ENCODE measurements at regions not wholly inside any gene's neighbourhood (a gene's known extent, or its start where the extent isn't known, plus 50 kb on each side); places are given as distances from the start of the nearest gene placed in this dataset.

DNA sequence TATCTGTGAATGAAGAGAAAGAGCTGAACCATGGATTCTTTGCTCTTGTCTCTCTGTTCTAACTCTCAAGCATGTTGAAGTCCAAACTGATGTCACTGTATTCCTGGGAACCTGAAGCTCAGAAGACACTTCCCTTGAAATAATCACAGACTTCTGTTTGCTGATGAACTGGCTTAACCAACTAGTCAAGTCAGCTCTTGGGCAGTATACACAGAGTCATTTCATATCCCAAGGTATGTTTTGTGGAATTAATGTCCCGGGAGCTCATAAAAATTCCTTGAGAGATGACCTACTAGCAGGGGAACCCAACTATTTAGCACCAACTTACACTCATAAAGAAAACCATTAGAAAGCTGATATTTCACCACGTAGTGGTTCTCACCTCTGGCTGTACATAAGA, 156.6 kb downstream of the NR4A2 start (continued):
- TF ChIP-seq, protein P1, sequence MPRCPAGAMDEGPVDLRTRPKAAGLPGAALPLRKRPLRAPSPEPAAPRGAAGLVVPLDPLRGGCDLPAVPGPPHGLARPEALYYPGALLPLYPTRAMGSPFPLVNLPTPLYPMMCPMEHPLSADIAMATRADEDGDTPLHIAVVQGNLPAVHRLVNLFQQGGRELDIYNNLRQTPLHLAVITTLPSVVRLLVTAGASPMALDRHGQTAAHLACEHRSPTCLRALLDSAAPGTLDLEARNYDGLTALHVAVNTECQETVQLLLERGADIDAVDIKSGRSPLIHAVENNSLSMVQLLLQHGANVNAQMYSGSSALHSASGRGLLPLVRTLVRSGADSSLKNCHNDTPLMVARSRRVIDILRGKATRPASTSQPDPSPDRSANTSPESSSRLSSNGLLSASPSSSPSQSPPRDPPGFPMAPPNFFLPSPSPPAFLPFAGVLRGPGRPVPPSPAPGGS (IDR thresholded peaks at IDR 0.05), result no peak
- TF ChIP-seq, protein P2, sequence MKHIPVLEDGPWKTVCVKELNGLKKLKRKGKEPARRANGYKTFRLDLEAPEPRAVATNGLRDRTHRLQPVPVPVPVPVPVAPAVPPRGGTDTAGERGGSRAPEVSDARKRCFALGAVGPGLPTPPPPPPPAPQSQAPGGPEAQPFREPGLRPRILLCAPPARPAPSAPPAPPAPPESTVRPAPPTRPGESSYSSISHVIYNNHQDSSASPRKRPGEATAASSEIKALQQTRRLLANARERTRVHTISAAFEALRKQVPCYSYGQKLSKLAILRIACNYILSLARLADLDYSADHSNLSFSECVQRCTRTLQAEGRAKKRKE (CRISPR knock-in tag; IDR thresholded peaks at IDR 0.05; ENCODE audit: low read depth), result no peak
- TF ChIP-seq, protein P3, sequence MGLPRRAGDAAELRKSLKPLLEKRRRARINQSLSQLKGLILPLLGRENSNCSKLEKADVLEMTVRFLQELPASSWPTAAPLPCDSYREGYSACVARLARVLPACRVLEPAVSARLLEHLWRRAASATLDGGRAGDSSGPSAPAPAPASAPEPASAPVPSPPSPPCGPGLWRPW (IDR thresholded peaks at IDR 0.05), result no peak
- TF ChIP-seq GATA3 (IDR thresholded peaks at IDR 0.05; ENCODE audit: borderline replicate concordance), result no peak
- TF ChIP-seq, protein P4, sequence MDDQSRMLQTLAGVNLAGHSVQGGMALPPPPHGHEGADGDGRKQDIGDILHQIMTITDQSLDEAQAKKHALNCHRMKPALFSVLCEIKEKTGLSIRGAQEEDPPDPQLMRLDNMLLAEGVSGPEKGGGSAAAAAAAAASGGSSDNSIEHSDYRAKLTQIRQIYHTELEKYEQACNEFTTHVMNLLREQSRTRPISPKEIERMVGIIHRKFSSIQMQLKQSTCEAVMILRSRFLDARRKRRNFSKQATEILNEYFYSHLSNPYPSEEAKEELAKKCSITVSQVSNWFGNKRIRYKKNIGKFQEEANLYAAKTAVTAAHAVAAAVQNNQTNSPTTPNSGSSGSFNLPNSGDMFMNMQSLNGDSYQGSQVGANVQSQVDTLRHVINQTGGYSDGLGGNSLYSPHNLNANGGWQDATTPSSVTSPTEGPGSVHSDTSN (IDR thresholded peaks at IDR 0.05), result no peak
- TF ChIP-seq CHD4 (IDR thresholded peaks at IDR 0.05; ENCODE audit: borderline replicate concordance), result no peak
- TF ChIP-seq RFX5 (IDR thresholded peaks at IDR 0.05), result no peak

DNA sequence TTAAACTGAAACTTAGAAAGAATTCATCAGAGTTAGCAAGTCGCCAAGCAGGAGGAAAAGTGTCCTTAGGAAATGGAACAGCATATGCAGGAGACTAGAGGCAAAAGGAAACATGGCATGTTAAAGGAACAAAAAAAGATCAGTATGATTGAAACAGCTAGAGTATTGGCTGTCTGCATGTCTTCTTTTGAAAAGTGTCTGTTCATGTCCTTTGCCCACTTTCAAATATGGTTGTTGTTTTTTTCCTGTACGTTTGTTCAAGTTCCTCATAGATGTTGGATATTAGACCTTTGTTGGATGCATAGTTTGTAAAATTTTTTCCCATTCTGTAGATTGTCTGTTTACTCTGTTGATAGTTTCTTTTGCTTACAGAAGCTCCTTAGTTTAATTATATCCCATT, 161.6 kb downstream of the NR4A2 start:
- ATAC-seq (no peak), FAIRE-seq (no peak), DNase-seq (ENCODE audit: low read depth in 1 of 2, low spot score in 1 of 2) (no peak)
- no peak overlapping the region for H3K27ac ChIP-seq
- H3K4me3 ChIP-seq, result no peak overlapping the region
- WGBS (ENCODE audit: missing lambda C conversion rate), result 12% methylated on average over 2 of the region's 2 CpGs
- no peaks in the 10 kb centered on the region for H3K9me3 ChIP-seq
- TF ChIP-seq RARB (CRISPR knock-in tag; IDR thresholded peaks at IDR 0.05) (no peak), CEBPB (IDR thresholded peaks at IDR 0.05) (no peak), MAFK (IDR thresholded peaks at IDR 0.05; ENCODE audit: partially characterized antibody) (no peak), HOXA7 (CRISPR knock-in tag; IDR thresholded peaks at IDR 0.05) (no peak), MAZ (IDR thresholded peaks at IDR 0.05; ENCODE audit: borderline replicate concordance, low read depth, low read length) (no peak), KDM5A (IDR thresholded peaks at IDR 0.05) (no peak)
- TF ChIP-seq, protein P5, sequence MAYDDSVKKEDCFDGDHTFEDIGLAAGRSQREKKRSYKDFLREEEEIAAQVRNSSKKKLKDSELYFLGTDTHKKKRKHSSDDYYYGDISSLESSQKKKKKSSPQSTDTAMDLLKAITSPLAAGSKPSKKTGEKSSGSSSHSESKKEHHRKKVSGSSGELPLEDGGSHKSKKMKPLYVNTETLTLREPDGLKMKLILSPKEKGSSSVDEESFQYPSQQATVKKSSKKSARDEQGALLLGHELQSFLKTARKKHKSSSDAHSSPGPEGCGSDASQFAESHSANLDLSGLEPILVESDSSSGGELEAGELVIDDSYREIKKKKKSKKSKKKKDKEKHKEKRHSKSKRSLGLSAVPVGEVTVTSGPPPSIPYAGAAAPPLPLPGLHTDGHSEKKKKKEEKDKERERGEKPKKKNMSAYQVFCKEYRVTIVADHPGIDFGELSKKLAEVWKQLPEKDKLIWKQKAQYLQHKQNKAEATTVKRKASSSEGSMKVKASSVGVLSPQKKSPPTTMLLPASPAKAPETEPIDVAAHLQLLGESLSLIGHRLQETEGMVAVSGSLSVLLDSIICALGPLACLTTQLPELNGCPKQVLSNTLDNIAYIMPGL (CRISPR knock-in tag; IDR thresholded peaks at IDR 0.05; ENCODE audit: borderline replicate concordance), result no peak
- TF ChIP-seq, protein P4 (IDR thresholded peaks at IDR 0.05), result no peak
- TF ChIP-seq, protein P6, sequence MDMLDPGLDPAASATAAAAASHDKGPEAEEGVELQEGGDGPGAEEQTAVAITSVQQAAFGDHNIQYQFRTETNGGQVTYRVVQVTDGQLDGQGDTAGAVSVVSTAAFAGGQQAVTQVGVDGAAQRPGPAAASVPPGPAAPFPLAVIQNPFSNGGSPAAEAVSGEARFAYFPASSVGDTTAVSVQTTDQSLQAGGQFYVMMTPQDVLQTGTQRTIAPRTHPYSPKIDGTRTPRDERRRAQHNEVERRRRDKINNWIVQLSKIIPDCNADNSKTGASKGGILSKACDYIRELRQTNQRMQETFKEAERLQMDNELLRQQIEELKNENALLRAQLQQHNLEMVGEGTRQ (IDR thresholded peaks at IDR 0.05), result no peak
- ChIA-PET POLR2A (no interaction called here), CTCF (no interaction called here)
- H3K4me2 ChIP-seq, result no peak overlapping the region
- H3K4me1 ChIP-seq, result no peaks in the 10 kb centered on the region

DNA sequence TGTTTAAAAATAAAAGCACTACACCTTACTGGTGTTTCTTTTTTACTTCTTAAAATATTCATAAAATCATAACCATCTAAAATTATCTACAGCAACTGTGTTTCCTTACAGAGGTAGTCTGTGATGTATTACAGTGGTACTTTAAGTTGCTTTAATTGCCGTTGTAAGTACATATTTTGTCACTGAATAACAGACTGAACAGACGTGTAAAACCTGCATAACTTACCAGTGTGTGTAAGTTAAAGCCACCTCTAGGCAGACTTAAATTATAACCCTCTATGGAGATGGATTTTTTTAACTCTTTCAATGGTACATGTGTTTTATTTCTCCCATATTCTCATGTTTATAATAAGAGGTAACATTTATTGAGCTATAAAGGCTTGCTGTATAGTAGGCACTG, 166.8 kb downstream of the NR4A2 start:
- CTCF ChIA-PET, result no interaction called here
- ATAC-seq (no peak), FAIRE-seq (no peak)
- TF ChIP-seq RARB (CRISPR knock-in tag; IDR thresholded peaks at IDR 0.05) (no peak), EHMT2 (IDR thresholded peaks at IDR 0.05; ENCODE audit: low read depth) (no peak), CBX8 (IDR thresholded peaks at IDR 0.05) (no peak), POLR2AphosphoS2 (conservative IDR thresholded peaks at IDR 0.05; ENCODE audit: low read length) (no peak), HOXB13 (CRISPR knock-in tag; IDR thresholded peaks at IDR 0.05; ENCODE audit: low read depth) (no peak), NPAS2 (CRISPR knock-in tag; IDR thresholded peaks at IDR 0.05; ENCODE audit: borderline replicate concordance) (no peak), CHD4 (IDR thresholded peaks at IDR 0.05; ENCODE audit: borderline replicate concordance) (no peak), RNF2 (IDR thresholded peaks at IDR 0.05; ENCODE audit: borderline replicate concordance, low read depth) (no peak), NR3C1 (IDR thresholded peaks at IDR 0.05) (no peak), CBX2 (IDR thresholded peaks at IDR 0.05; ENCODE audit: borderline replicate concordance, low read depth) (no peak), CHD2 (IDR thresholded peaks at IDR 0.05; ENCODE audit: low read length, partially characterized antibody) (no peak)
- TF ChIP-seq, protein P7, sequence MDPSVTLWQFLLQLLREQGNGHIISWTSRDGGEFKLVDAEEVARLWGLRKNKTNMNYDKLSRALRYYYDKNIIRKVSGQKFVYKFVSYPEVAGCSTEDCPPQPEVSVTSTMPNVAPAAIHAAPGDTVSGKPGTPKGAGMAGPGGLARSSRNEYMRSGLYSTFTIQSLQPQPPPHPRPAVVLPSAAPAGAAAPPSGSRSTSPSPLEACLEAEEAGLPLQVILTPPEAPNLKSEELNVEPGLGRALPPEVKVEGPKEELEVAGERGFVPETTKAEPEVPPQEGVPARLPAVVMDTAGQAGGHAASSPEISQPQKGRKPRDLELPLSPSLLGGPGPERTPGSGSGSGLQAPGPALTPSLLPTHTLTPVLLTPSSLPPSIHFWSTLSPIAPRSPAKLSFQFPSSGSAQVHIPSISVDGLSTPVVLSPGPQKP (IDR thresholded peaks at IDR 0.05; ENCODE audit: low read depth, low read length), result no peak
- TF ChIP-seq, protein P3 (IDR thresholded peaks at IDR 0.05), result no peak
- TF ChIP-seq, protein P4 (IDR thresholded peaks at IDR 0.05), result no peak

More for the DNA sequence above, 166.8 kb downstream of the NR4A2 start:
- Histone ChIP-seq H3K4me1 (no peaks in the 10 kb centered on the region), H3K9me3 (no peaks in the 10 kb centered on the region), H3K27ac (no peak overlapping the region), H3K4me3 (no peak overlapping the region), H3K4me2 (no peak overlapping the region)
- POLR2A ChIA-PET, result no interaction called here
- WGBS (ENCODE audit: missing lambda C conversion rate), result 46% methylated on average over 2 of the region's 2 CpGs
- no peak for DNase-seq (ENCODE audit: low read depth in 1 of 2, low spot score in 1 of 2)

Measured in A549 (cell line).